Stimulated activated CD4-positive, alpha-beta T cell treated with anti-CD3 and anti-CD28 coated beads, Interleukin-12 subunit alpha, Interleukin-12 subunit beta, amount 100 ng/mL, for 48 hours (primary cell): ENCODE measurements at regions not wholly inside any gene's neighbourhood (a gene's known extent, or its start where the extent isn't known, plus 50 kb on each side); places are given as distances from the start of the nearest gene placed in this dataset.
"Not testable (repeated sequence)": the region's sequence is repeated elsewhere in the genome, so short reads cannot be mapped to it uniquely, and the experiment has no call there.

Experiments used
- DNase-seq, 3 donors: peaks; one replicate each; pipeline ENCODE4 v3.0.0-alpha.2; 2020; ENCODE audit warnings: low read depth in 2 of 3, low spot score in 1 of 3

- no peak for DNase-seq
Observed at GRCh38 chr5:106639488-106639887, 1031.2 kb downstream of the EFNA5 start.

GRCh38 chr5:106637275-106637674 is 1033.5 kb downstream of the EFNA5 start:
- DNase-seq = no peak

- no peak for DNase-seq
Observed at GRCh38 chr5:106634375-106634774, 1036.4 kb downstream of the EFNA5 start.

GRCh38 chr5:106633825-106634224 is 1036.9 kb downstream of the EFNA5 start:
- no peak for DNase-seq

GRCh38 chr5:106628456-106628855 is 1042.3 kb downstream of the EFNA5 start:
- DNase-seq = not testable (repeated sequence)

- no peak for DNase-seq
Observed at GRCh38 chr5:106610041-106610440, 1060.7 kb downstream of the EFNA5 start.

- DNase-seq = no peak
Observed at GRCh38 chr5:106601620-106602019, 1069.1 kb downstream of the EFNA5 start.

- no peak for DNase-seq
Observed at GRCh38 chr5:106600803-106601202, 1069.9 kb downstream of the EFNA5 start.

GRCh38 chr5:106595864-106596263 is 1074.9 kb downstream of the EFNA5 start:
- DNase-seq = no peak

GRCh38 chr5:106584268-106584667 is 1086.5 kb downstream of the EFNA5 start:
- DNase-seq = no peak

- no peak for DNase-seq
Observed at GRCh38 chr5:106578736-106579135, 1092.0 kb downstream of the EFNA5 start.

- no peak for DNase-seq
Observed at GRCh38 chr5:106574820-106575219, 1095.9 kb downstream of the EFNA5 start.

- DNase-seq = no peak
Observed at GRCh38 chr5:106566031-106566430, 1104.7 kb downstream of the EFNA5 start.

GRCh38 chr5:106545325-106545724 is 1125.4 kb downstream of the EFNA5 start:
- no peak for DNase-seq

- DNase-seq = no peak
Observed at GRCh38 chr5:106543330-106543729, 1127.4 kb downstream of the EFNA5 start.

GRCh38 chr5:106530150-106530549 is 1140.6 kb downstream of the EFNA5 start:
- no peak for DNase-seq

GRCh38 chr5:106525438-106525837 is 1145.3 kb downstream of the EFNA5 start:
- DNase-seq = no peak

- no peak for DNase-seq
Observed at GRCh38 chr5:106523852-106524251, 1146.9 kb downstream of the EFNA5 start.

GRCh38 chr5:106522296-106522695 is 1148.4 kb downstream of the EFNA5 start:
- DNase-seq = no peak

GRCh38 chr5:106521701-106522100 is 1149.0 kb downstream of the EFNA5 start:
- DNase-seq = no peak

GRCh38 chr5:106510321-106510720 is 1160.4 kb downstream of the EFNA5 start:
- DNase-seq = no peak

- DNase-seq = no peak
Observed at GRCh38 chr5:106508894-106509293, 1161.8 kb downstream of the EFNA5 start.

- no peak for DNase-seq
Observed at GRCh38 chr5:106493910-106494309, 1176.8 kb downstream of the EFNA5 start.

- DNase-seq = no peak
Observed at GRCh38 chr5:106489004-106489403, 1181.7 kb downstream of the EFNA5 start.
